Endothelial cell of umbilical vein (primary cell): ENCODE measurements at regions not wholly inside any gene's neighbourhood (a gene's known extent, or its start where the extent isn't known, plus 50 kb on each side); places are given as distances from the start of the nearest gene placed in this dataset.

Experiments
- BruUV-seq: library from RNA; stranded (reverse); fragments of 400-500 nt; replicated peaks from 2 replicates; lab custom pipeline; 2021; lab: Mats Ljungman, UMichigan
- CTCF ChIA-PET: fragments of 300-600, 350-600 bp; sonication (Branson Sonifier 250); formaldehyde crosslinking; loops from one replicate; lab custom pipeline; 2021; ENCODE audit warnings: antibody characterized with exemption, inconsistent platforms; lab: Charles Lee
- POLR2A ChIA-PET: fragments of 300-600, 350-600 bp; sonication (Branson Sonifier 250); formaldehyde crosslinking; loops from one replicate; lab custom pipeline; 2021; ENCODE audit warnings: antibody characterized with exemption, inconsistent platforms; lab: Charles Lee
- DNase-seq: peaks from one replicate; pipeline ENCODE4 v3.0.0-alpha.2; 2011; ENCODE audit warnings: low read depth, low spot score
- FAIRE-seq: peaks from 2 replicates; lab custom pipeline; 2011; peaks lifted over from hg19 to GRCh38; lab: Jason Lieb, UNC
- H2AFZ ChIP-seq: 2 replicates; pipeline ENCODE4 v1.6.0; 2012; ENCODE audit warnings: low read depth, low read length, control low read depth, inconsistent platforms
- H3K27ac ChIP-seq: 2 replicates; pipeline ENCODE4 v1.5.1; 2011; ENCODE audit warnings: low read depth, mild to moderate bottlenecking, control low read depth, low read length, moderate library complexity; ENCODE audit not compliant: insufficient read depth
- H3K27me3 ChIP-seq, 2 experiments: 2 replicates each; pipeline versions ENCODE4 v1.6.0 to v1.6.1; 2011; ENCODE audit warnings: low read length in 2 of 2, mixed read lengths in 1 of 2; ENCODE audit not compliant: control insufficient read depth in 2 of 2, insufficient read depth in 2 of 2
- H3K36me3 ChIP-seq, 2 experiments: 2 replicates in 1 of 2; 3 replicates in 1 of 2; pipeline ENCODE4 v1.5.1; 2011; ENCODE audit warnings: low read length in 2 of 2, mild to moderate bottlenecking in 1 of 2, moderate library complexity in 1 of 2; ENCODE audit not compliant: control insufficient read depth in 2 of 2, insufficient read depth in 2 of 2; ENCODE audit errors: extremely low read depth in 1 of 2
- H3K4me1 ChIP-seq: 3 replicates; pipeline ENCODE4 v1.5.1; 2011; ENCODE audit warnings: mild to moderate bottlenecking, low read length; ENCODE audit not compliant: control insufficient read depth, insufficient read depth; ENCODE audit errors: extremely low read depth
- H3K4me2 ChIP-seq: 2 replicates; pipeline ENCODE4 v1.6.1; 2011; ENCODE audit warnings: low read length, control low read depth, mixed read lengths; ENCODE audit not compliant: insufficient read depth
- H3K4me3 ChIP-seq, 3 experiments: fragments of 200-600 bp in 1 of 3; sonication (generic), shearing (Covaris generic) in 1 of 3; replicated peaks in 1 of 3; 2 replicates each; pipeline ENCODE4 v1.5.1; 2011 to 2016; ENCODE audit warnings: control low read depth in 3 of 3, low read length in 3 of 3, mild to moderate bottlenecking in 2 of 3, inconsistent platforms in 1 of 3, low read depth in 1 of 3, moderate library complexity in 1 of 3; ENCODE audit not compliant: insufficient read depth in 1 of 3
- H3K79me2 ChIP-seq: 2 replicates; pipeline ENCODE4 v1.6.0; 2012; ENCODE audit warnings: low read length, inconsistent platforms; ENCODE audit not compliant: control insufficient read depth, insufficient read depth
- H3K9ac ChIP-seq: replicated peaks from 2 replicates; pipeline ENCODE3; 2011; ENCODE audit warnings: low read length, control low read depth; ENCODE audit not compliant: insufficient read depth; ENCODE audit errors: extremely low read depth
- H3K9me1 ChIP-seq: replicated peaks from 3 replicates; pipeline ENCODE4 v1.6.0; 2011; ENCODE audit warnings: mild to moderate bottlenecking, low read length; ENCODE audit not compliant: control insufficient read depth, insufficient read depth; ENCODE audit errors: extremely low read depth
- H3K9me3 ChIP-seq: replicated peaks from 2 replicates; pipeline ENCODE4 v1.5.1; 2012; ENCODE audit warnings: low read length, inconsistent platforms; ENCODE audit not compliant: control insufficient read depth, insufficient read depth
- H4K20me1 ChIP-seq: replicated peaks from 2 replicates; pipeline ENCODE3; 2011; ENCODE audit warnings: mild to moderate bottlenecking, low read length; ENCODE audit not compliant: control insufficient read depth, insufficient read depth; ENCODE audit errors: extremely low read depth
- CTCF ChIP-seq, 2 donors: IDR thresholded peaks; 1 replicate in 1 of 2; 2 replicates in 1 of 2; pipeline ENCODE4 v1.5.1; 2011; ENCODE audit warnings: low read length in 2 of 2, mild to moderate bottlenecking in 2 of 2, moderate library complexity in 2 of 2, control low read depth in 1 of 2, inconsistent platforms in 1 of 2, low read depth in 1 of 2; ENCODE audit not compliant: insufficient read depth in 1 of 2; ENCODE audit errors: extremely low read depth in 1 of 2
- EZH2 ChIP-seq: IDR thresholded peaks from 2 replicates; pipeline ENCODE4 v1.6.1; 2012; ENCODE audit warnings: borderline replicate concordance, low read depth, mild to moderate bottlenecking, moderate library complexity, low read length, inconsistent platforms; ENCODE audit not compliant: severe bottlenecking
- FOS ChIP-seq: IDR thresholded peaks from 2 replicates; pipeline ENCODE4 v1.6.1; 2011; ENCODE audit warnings: mild to moderate bottlenecking, low read length, moderate library complexity, borderline replicate concordance; ENCODE audit not compliant: insufficient read depth
- GATA2 ChIP-seq: IDR thresholded peaks from 2 replicates; pipeline ENCODE4 v1.7.0; 2011; ENCODE audit warnings: low read depth, mild to moderate bottlenecking, moderate library complexity, mixed read lengths, low read length; ENCODE audit not compliant: insufficient read length, insufficient read depth
- JUN ChIP-seq: IDR thresholded peaks from 2 replicates; pipeline ENCODE4 v1.6.1; 2011; ENCODE audit warnings: borderline replicate concordance, low read depth; ENCODE audit not compliant: insufficient read length, insufficient read depth
- MAX ChIP-seq: IDR thresholded peaks from 2 replicates; pipeline ENCODE4 v1.6.1; 2011; ENCODE audit not compliant: insufficient read depth, insufficient read length
- MYC ChIP-seq: IDR thresholded peaks from one replicate; pipeline ENCODE4 v1.6.1; 2011; ENCODE audit warnings: mild to moderate bottlenecking, low read depth, low read length
- POLR2A ChIP-seq: IDR thresholded peaks from 2 replicates; pipeline ENCODE4 v1.6.1; 2012; ENCODE audit warnings: low read depth, mild to moderate bottlenecking, control low read depth, low read length
- POLR2AphosphoS5 ChIP-seq: IDR thresholded peaks from 2 replicates; pipeline ENCODE4 v1.6.1; 2012; ENCODE audit warnings: low read depth, mild to moderate bottlenecking, control low read depth, low read length, moderate library complexity; ENCODE audit not compliant: insufficient read depth
- dilution Hi-C: fragments of 300-500 bp; cut with MboI; formaldehyde crosslinking; loops from one replicate; pipeline ENCODE4 v1.15.0; 2019; ENCODE audit warnings: low sequenced_read_pairs; ENCODE audit not compliant: extremely low pct_ligation_motif_present
- intact Hi-C: fragments of 100-400 bp; cut with micrococcal nuclease; formaldehyde crosslinking; loops from one replicate; pipeline ENCODE4 v1.10.0; 2022

GRCh38 chr15:89034305-89034704, 54.0 kb upstream of the ABHD2 start:
- Histone ChIP-seq H3K4me2 (no peak overlapping the region), H3K36me3 (no peaks in the 10 kb centered on the region), H3K9me3 (no peaks in the 10 kb centered on the region), H3K4me1 (no peaks in the 10 kb centered on the region), H3K27ac (no peak overlapping the region), H3K4me3 (no peak overlapping the region), H3K27me3 (peaks cover 0 to 3% of the 10 kb centered on the region in 2 experiments), H3K9ac (no peak overlapping the region), H2AFZ (no peak overlapping the region), H4K20me1 (no peaks in the 10 kb centered on the region), H3K79me2 (no peaks in the 10 kb centered on the region), H3K9me1 (no peaks in the 10 kb centered on the region)
- ChIA-PET POLR2A (no interaction called here), CTCF (interaction anchor here (0.6 to 2.0 kb wide), 11 partner anchors 12 to 265 kb away, joined by 3 to 29 read pairs (median 4); no protein-coding TSS in a partner anchor)
- intact Hi-C loops = no loop called here
- no peak for TF ChIP-seq MAX
- peak in 1 of 2 donors; percentile 8 for TF ChIP-seq CTCF (IDR thresholded peaks at IDR 0.05; ENCODE audit: extremely low read depth in 1 of 2, insufficient read depth in 1 of 2, low read depth in 1 of 2, low read length in 2 of 2)
- DNase-seq (peak; percentile 19), FAIRE-seq (no peak)
- dilution Hi-C loops = no loop called here
- no TSS peak for BruUV-seq

- intact Hi-C loops = no loop called here
- FAIRE-seq = no peak
- BruUV-seq = no TSS peak
- no peaks in the 10 kb centered on the region for H3K9me3 ChIP-seq
- no peak overlapping the region for H2AFZ ChIP-seq
- no peaks in the 10 kb centered on the region for H3K9me1 ChIP-seq
- no peak overlapping the region for H3K4me3 ChIP-seq
- no peak overlapping the region for H3K9ac ChIP-seq
- no peak for DNase-seq
- H3K36me3 ChIP-seq = no peaks in the 10 kb centered on the region
- no peaks in the 10 kb centered on the region for H3K79me2 ChIP-seq
- H4K20me1 ChIP-seq = no peaks in the 10 kb centered on the region
- peaks cover 0 to 3% of the 10 kb centered on the region in 2 experiments for H3K27me3 ChIP-seq
- no peaks in the 10 kb centered on the region for H3K4me1 ChIP-seq
- CTCF ChIA-PET = no interaction called here
- no peak overlapping the region for H3K27ac ChIP-seq
- no peak for TF ChIP-seq MYC
- no peak for TF ChIP-seq POLR2AphosphoS5
- TF ChIP-seq POLR2A = no peak
- TF ChIP-seq GATA2 = no peak
- no peak for TF ChIP-seq FOS
- no peak for TF ChIP-seq JUN
- TF ChIP-seq EZH2 = no peak
- TF ChIP-seq MAX = no peak
- TF ChIP-seq CTCF (IDR thresholded peaks at IDR 0.05; ENCODE audit: extremely low read depth in 1 of 2, insufficient read depth in 1 of 2, low read depth in 1 of 2, low read length in 2 of 2) = no peak
- dilution Hi-C loops = no loop called here
- no peak overlapping the region for H3K4me2 ChIP-seq
- POLR2A ChIA-PET = no interaction called here
Observed at GRCh38 chr15:89035150-89035549, 53.1 kb upstream of the ABHD2 start.
